HG03575 (cell line): ENCODE measurements at regions not wholly inside any gene's neighbourhood (a gene's known extent, or its start where the extent isn't known, plus 50 kb on each side); places are given as distances from the start of the nearest gene placed in this dataset.

Source experiments
- ATAC-seq: cut with Tn5 transposase; IDR thresholded peaks from one replicate; pipeline ENCODE4 v1.9.1; 2021; ENCODE audit not compliant: unreplicated experiment, insufficient number of reproducible peaks, low FRiP score; ENCODE audit errors: extremely low read depth

GRCh38 chr11:131253656-131254151 lies 116.7 kb upstream of the NTM start:
- no peak for ATAC-seq

GRCh38 chr11:131254254-131254653 lies 116.2 kb upstream of the NTM start:
- ATAC-seq: no peak

GRCh38 chr11:131274233-131274632 lies 96.2 kb upstream of the NTM start:
- no peak for ATAC-seq

DNA sequence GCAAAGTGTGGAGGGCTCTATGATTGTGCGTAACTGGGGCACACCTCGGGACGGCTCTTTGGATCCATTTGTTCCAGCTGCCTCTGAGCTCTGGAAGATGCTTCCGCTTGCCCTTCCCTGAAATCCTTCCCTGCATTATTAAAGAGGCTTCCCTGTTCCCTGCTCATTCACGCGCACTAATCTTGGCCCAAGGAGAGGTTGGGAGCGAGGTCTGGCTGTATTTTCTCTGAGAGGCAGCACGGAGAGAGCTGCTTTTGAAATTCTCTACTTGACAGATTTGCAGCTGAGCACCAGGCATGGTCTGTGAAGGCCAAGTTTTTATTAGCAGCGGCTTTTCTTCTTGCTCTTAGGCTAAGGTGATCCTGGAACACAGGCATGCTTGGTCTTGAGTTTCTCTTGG lies 94.8 kb upstream of the NTM start:
- no peak for ATAC-seq

DNA sequence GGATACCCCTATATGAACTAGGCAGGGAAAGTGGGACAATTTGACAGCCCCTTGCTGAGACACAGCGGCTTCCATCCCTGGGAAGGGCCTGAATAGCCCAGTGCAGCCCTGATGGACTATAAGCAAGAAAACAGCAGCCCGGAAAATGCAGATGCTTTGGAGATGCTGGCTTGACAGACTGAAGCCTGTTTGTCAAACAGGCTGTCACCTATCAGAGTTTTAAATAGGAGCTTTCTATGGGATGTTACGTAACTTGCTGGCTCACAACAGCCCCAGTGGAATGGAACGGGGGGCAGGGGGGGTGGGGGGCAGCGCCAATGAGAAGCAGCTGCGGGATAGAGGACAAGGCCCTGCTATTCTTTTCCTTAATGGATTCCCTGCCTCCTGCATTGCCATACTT lies 91.9 kb upstream of the NTM start:
- no peak for ATAC-seq

GRCh38 chr11:131279654-131280384 lies 90.6 kb upstream of the NTM start:
- no peak for ATAC-seq

DNA sequence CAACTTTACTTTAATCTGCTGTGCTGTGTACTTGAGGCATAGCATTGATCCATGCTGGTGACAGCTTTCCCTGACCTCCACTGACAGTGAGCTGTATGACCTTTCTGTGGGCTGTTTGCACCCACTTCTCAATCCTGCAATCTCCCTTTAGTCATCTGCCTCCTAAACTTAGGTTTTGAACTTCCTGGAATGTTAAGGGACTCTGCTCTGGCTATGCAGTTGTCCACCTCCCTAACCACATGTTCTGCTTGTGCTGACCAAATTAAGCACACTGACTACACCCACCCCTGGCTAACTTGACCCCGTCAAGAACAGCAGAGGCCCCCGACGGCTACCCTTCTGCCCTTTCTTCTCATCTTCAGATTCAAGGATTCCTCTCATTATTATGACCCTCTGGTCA lies 89.1 kb upstream of the NTM start:
- ATAC-seq: no peak

DNA sequence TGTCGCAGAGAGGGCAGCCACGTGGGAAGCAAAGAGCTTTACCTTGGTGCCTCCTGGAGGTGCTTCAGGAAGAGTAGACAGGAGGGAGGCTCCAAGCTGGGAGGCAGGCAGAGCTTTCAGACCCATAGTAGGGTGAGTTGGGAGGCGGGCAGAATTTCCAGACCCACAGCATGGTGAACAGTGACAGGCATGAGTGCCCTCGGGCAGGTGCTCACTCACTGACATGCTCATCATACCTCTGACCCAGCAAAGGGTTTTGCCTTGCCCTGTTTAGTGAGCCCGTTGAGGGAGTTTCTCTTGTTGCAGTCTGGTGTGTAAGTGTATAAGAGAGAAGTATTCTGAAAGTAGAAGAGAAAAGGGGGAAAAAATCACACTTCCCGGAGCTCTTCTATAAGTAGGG lies 86.4 kb upstream of the NTM start:
- no peak for ATAC-seq

- no peak for ATAC-seq
Measured at GRCh38 chr11:131288521-131289091, 81.8 kb upstream of the NTM start.

- no peak for ATAC-seq
Measured at GRCh38 chr11:131290185-131290584, 80.2 kb upstream of the NTM start.

GRCh38 chr11:131295986-131296385 lies 74.4 kb upstream of the NTM start:
- no peak for ATAC-seq

GRCh38 chr11:131297441-131297840 lies 73.0 kb upstream of the NTM start:
- no peak for ATAC-seq

DNA sequence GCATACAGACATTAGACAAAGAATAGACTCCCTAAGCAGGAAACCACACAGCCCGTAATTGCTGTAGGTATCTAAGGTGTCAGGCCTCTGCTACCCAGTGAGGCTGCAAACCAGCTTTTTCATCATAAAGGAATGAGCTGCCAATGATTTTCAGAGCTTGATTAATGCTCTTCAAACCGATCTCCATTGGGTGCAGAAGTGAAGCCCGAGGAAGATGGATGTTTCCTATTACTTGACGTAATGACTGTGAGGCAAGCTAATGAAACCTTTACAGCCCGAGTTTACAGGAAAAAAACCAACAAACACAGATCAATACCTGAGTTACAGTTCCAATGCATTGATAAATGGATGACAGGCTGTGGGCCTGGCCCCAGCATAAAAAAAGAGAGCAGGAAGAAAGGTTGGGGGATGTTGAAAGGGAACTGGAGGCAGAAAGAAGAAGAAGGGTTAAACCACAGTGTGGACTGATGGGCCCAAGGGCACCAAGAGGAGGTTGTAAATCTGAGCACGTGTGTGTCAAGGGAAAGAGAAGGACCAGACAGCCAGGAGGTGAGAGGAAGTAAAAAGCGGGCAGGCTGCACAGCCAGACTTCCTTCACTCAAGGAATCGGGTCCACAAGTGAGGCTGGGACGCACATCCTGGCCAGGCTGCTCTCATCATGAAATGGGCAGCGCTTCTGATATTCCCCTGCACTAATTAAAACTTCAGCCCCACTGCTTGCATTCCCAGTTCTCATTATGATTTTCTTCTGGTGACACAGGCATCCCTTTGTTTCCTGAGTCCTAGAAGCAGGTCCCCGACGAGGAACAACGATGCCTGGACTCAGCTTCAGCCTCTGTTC lies 70.6 kb upstream of the NTM start:
- no peak for ATAC-seq

DNA sequence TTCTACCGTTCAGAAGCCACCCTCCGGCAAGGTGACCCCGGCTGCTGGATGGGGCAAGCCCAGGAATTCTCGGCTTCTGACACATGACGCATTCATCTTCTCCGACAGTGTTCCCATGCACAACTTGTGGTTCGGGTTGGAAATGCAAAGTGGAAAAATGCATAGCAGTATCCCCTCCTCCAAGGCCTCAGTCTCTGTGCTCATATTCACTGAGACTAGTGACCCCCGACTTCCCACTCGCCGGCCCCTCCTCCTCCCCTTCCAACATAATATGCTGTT lies 70.0 kb upstream of the NTM start:
- ATAC-seq: no peak

- ATAC-seq: no peak
Measured at GRCh38 chr11:131301306-131301705, 69.1 kb upstream of the NTM start.

DNA sequence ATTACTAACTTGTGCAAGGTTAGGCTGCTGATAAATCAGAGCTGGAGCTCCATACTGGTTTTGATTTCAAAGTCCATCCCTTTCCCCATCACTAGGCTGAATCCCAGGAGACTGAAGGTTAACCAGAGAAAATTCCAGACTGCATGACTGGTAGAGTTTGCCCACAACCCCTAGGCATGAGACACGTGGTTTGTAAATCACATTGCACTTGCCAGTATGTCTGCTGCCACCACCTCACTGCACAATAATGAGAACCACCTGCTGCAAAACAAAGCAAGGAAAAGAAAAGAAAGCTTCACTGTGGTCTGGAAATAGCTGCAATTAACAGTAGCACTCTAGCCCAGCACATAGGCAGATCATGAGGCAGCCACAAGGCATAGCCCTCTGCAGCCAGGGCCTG lies 67.6 kb upstream of the NTM start:
- no peak for ATAC-seq

DNA sequence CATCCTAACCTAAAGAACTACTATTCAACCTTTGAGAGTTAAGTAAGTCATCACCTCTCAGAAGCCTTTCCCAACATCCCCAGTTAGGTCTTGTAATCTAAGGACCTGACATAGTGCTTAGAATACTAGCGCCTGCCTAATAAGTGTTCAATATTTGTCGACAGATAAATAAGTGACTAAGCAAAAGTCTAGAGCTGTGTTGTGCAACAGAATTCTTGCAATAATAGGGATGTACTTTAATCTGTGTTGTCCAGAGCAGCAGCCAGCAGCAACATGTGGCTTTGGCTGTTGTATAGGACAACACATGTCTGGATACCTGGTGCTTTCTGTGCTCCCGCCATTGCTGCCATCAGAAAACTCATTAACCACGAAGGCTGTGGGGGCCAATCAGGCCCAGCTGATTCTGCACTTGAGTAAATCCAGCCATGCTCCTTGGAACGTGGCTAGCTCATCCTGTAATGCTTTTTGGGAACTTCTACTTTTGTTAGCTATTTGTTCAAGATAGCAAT lies 66.8 kb upstream of the NTM start:
- ATAC-seq: no peak

GRCh38 chr11:131305005-131305404 lies 65.4 kb upstream of the NTM start:
- ATAC-seq: no peak

DNA sequence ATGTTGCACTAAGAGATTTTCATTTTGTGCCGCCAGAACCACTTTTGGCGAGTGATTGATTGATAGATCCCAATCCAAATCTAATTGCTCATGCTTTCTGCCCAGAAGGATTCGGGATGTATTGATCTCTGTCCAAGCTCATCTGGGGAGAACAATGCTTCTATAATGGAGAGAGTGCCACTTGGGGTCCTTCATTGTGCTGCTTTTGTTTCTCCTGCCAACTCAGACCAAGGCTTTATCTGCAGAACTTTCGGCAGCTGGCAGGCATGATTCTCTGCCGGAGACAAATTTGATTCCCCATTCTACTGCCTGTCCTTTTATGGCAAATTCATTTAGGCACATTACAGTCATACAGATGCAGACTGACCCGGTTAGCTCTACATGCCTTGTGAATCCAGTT lies 62.9 kb upstream of the NTM start:
- no peak for ATAC-seq

DNA sequence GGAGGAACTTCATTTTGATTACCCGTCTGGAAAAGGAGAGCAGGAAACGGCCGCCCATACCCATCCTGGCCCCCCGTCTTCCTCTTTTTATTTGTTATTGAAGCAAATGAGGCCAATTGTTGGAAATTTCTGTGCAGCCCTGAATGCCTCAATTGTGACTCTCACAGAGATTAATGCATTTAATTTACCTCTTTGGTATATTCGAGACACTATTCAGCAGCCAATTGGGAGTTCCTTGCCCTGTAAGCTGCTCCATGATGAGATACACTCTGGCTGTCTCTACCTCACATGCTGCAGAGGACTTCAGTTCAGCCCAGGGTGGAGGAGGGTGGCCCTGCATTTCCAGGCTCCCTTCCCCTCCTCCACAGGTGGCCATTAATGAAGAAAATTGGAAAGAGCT lies 60.6 kb upstream of the NTM start:
- no peak for ATAC-seq
